Loucy (cell line): ENCODE measurements at regions not wholly inside any gene's neighbourhood (a gene's known extent, or its start where the extent isn't known, plus 50 kb on each side); places are given as distances from the start of the nearest gene placed in this dataset.

ENCODE experiments used
- EZH2phosphoT487 ChIP-seq: fragments of 200-600 bp; IDR thresholded peaks from 2 replicates; pipeline ENCODE4 v1.6.1; 2018; ENCODE audit warnings: antibody characterized with exemption, mild to moderate bottlenecking, moderate library complexity, borderline replicate concordance
- TF ChIP-seq, protein P1 (sequence below): fragments of 200-600 bp; sonication (generic); conservative IDR thresholded peaks from 2 replicates; pipeline ENCODE4 v1.5.1; 2014; ENCODE audit warnings: mild to moderate bottlenecking, antibody characterized with exemption, low read length

DNA sequence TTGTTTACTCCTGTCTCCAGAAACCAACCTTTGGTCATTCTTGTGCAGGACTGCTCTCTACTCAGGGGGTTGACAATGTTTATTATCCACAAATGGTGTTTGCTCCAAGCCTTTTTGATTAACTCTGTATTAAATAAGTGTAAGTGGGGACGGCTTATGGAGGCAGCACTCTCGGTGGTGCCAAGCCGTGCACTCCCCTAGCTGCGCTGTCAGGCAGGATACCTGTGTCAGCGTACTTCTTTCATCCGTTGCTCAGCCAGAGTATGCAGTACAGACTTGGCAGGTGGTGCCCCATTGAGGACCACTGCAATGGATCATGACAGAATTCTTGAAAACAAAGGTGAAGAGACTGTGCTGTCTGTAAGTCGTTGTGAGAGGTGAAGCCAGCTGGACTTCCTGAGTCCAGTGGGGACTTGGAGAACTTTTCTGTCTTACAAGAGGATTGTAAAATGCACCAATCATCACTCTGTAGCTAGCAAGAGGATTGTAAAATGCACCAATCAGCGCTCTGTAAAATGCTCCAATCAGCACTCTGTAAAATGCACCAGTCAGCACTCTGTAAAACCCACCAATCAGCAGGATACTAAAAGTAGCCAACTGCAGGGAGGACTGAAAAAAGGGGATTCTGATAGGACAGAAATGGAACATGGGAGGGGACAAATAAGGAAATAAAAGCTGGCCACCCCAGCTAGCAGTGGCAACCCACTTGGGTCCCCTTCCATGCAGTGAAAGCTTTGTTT is 480.0 kb downstream of the MEI4 start:
- TF ChIP-seq, protein P1, sequence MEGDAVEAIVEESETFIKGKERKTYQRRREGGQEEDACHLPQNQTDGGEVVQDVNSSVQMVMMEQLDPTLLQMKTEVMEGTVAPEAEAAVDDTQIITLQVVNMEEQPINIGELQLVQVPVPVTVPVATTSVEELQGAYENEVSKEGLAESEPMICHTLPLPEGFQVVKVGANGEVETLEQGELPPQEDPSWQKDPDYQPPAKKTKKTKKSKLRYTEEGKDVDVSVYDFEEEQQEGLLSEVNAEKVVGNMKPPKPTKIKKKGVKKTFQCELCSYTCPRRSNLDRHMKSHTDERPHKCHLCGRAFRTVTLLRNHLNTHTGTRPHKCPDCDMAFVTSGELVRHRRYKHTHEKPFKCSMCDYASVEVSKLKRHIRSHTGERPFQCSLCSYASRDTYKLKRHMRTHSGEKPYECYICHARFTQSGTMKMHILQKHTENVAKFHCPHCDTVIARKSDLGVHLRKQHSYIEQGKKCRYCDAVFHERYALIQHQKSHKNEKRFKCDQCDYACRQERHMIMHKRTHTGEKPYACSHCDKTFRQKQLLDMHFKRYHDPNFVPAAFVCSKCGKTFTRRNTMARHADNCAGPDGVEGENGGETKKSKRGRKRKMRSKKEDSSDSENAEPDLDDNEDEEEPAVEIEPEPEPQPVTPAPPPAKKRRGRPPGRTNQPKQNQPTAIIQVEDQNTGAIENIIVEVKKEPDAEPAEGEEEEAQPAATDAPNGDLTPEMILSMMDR: no peak
- no peak for TF ChIP-seq EZH2phosphoT487
